HepG2 (cell line): ENCODE measurements at regions not wholly inside any gene's neighbourhood (a gene's known extent, or its start where the extent isn't known, plus 50 kb on each side); places are given as distances from the start of the nearest gene placed in this dataset.

ENCODE experiments used
- ATAC-seq: fragments of 200-7000 bp; cut with Tn5 transposase; 3 replicates; pipeline ENCODE4 v1.9.1; 2020; ENCODE audit warnings: mild to moderate bottlenecking, moderate library complexity
- BruUV-seq: library from RNA; stranded (reverse); fragments of 400-500 nt; replicated peaks from 2 replicates; lab custom pipeline; 2021; lab: Mats Ljungman, UMichigan
- CTCF ChIA-PET: fragments of 300-600 bp; formaldehyde crosslinking; extraction: SDS; loops from one replicate; lab custom pipeline; 2021; ENCODE audit warnings: low total read pairs, inconsistent platforms, low intra/inter-chr PET ratio; lab: Yijun Ruan, JAX
- POLR2A ChIA-PET: fragments of 350-600 bp; sonication (Branson Sonifier 250); formaldehyde crosslinking; loops from one replicate; lab custom pipeline; 2020; ENCODE audit warnings: antibody characterized with exemption, inconsistent platforms; lab: Yijun Ruan, JAX
- DNase-seq: peaks from one replicate; pipeline ENCODE4 v3.0.0-alpha.2; 2015; ENCODE audit warnings: low spot score
- FAIRE-seq: peaks from 3 replicates; lab custom pipeline; 2011; peaks lifted over from hg19 to GRCh38; lab: Jason Lieb, UNC
- H2AFZ ChIP-seq: one replicate; pipeline ENCODE4 v1.6.1; 2011; ENCODE audit warnings: low read length, inconsistent platforms
- H3K27ac ChIP-seq: fragments of 300-600 bp; 3 replicates; pipeline ENCODE4 v1.8.0; 2011; ENCODE audit warnings: mixed run types, mild to moderate bottlenecking, mixed read lengths, low read length, inconsistent platforms; ENCODE audit not compliant: insufficient read depth; ENCODE audit errors: extremely low read length
- H3K27me3 ChIP-seq, 2 experiments: fragments of 200-600 bp in 1 of 2; 2 replicates in 1 of 2; 3 replicates in 1 of 2; pipeline versions ENCODE4 v1.6.0 to v1.8.0; 2011; ENCODE audit warnings: low read length in 2 of 2, mild to moderate bottlenecking in 2 of 2, moderate library complexity in 2 of 2, inconsistent platforms in 1 of 2; ENCODE audit not compliant: insufficient read depth in 2 of 2, control insufficient read depth in 1 of 2
- H3K36me3 ChIP-seq, 2 experiments: fragments of 200-600 bp in 1 of 2; replicated peaks in 1 of 2; 2 replicates in 1 of 2; 3 replicates in 1 of 2; pipeline versions ENCODE4 v1.5.1 to v1.8.0; 2011; ENCODE audit warnings: low read length in 2 of 2, inconsistent platforms in 1 of 2; ENCODE audit not compliant: insufficient read depth in 2 of 2, control insufficient read depth in 1 of 2
- H3K4me1 ChIP-seq: 2 replicates; pipeline ENCODE4 v1.5.1; 2012; ENCODE audit warnings: low read length, inconsistent platforms; ENCODE audit not compliant: insufficient read depth
- H3K4me2 ChIP-seq: 2 replicates; pipeline ENCODE4 v1.6.0; 2011; ENCODE audit warnings: low read depth, low read length, inconsistent platforms
- H3K4me3 ChIP-seq, 3 experiments: fragments of 200-600 bp in 1 of 3; sonication (generic), shearing (Covaris generic) in 1 of 3; replicated peaks in 1 of 3; 2 replicates each; pipeline ENCODE4 v1.5.1; 2011 to 2016; ENCODE audit warnings: low read length in 3 of 3, inconsistent platforms in 2 of 3, low read depth in 2 of 3, mild to moderate bottlenecking in 2 of 3, control low read depth in 1 of 3, mixed read lengths in 1 of 3; ENCODE audit not compliant: insufficient read depth in 1 of 3
- H3K79me2 ChIP-seq: one replicate; pipeline ENCODE4 v1.6.1; 2011; ENCODE audit warnings: low read length, inconsistent platforms; ENCODE audit not compliant: insufficient read depth
- H3K9ac ChIP-seq: 2 replicates; pipeline ENCODE4 v1.6.0; 2011; ENCODE audit warnings: mild to moderate bottlenecking, low read depth, low read length, inconsistent platforms; ENCODE audit not compliant: insufficient read depth
- H3K9me3 ChIP-seq: 2 replicates; pipeline ENCODE4 v1.5.1; 2012; ENCODE audit warnings: mild to moderate bottlenecking, low read length
- H4K20me1 ChIP-seq: 2 replicates; pipeline ENCODE4 v1.6.0; 2011; ENCODE audit warnings: inconsistent platforms, mild to moderate bottlenecking, low read length, moderate library complexity; ENCODE audit not compliant: insufficient read depth
- ATF7 ChIP-seq, 2 experiments: fragments of 450-650 bp in 1 of 2; sonication (generic) in 1 of 2; formaldehyde crosslinking in 1 of 2; IDR thresholded peaks; 2 replicates each; pipeline versions ENCODE4 v1.4.0 to v1.6.1; 2016 to 2020; ENCODE audit warnings: antibody characterized with exemption in 1 of 2, mild to moderate bottlenecking in 1 of 2, missing genetic modification reagents in 1 of 2
- CREB1 ChIP-seq, 2 experiments: fragments of 450-650 bp in 1 of 2; IDR thresholded peaks; 2 replicates each; pipeline ENCODE4 v1.6.1; 2016 to 2017; ENCODE audit warnings: control low read depth in 1 of 2, mild to moderate bottlenecking in 1 of 2, missing compliant biosample characterization in 1 of 2, missing genetic modification characterization in 1 of 2
- FIP1L1 ChIP-seq: fragments of 200-400 bp; formaldehyde crosslinking; IDR thresholded peaks from 2 replicates; pipeline ENCODE4 v1.6.1; 2018; ENCODE audit warnings: low read depth, mild to moderate bottlenecking, low read length, moderate library complexity, borderline replicate concordance; ENCODE audit not compliant: insufficient read depth
- MLLT10 ChIP-seq: sonication (generic); formaldehyde crosslinking; IDR thresholded peaks from 2 replicates; pipeline ENCODE4 v1.4.0; 2020; ENCODE audit warnings: missing genetic modification reagents
- ZSCAN31 ChIP-seq: sonication (generic); formaldehyde crosslinking; IDR thresholded peaks from 2 replicates; pipeline ENCODE4 v1.5.0; 2020; ENCODE audit warnings: low read depth, mild to moderate bottlenecking, missing genetic modification reagents
- WGBS: methylation state at CpG from one replicate; pipeline ENCODE4 v1.1.6; 2017; ENCODE audit warnings: low lambda C conversion rate; 5-methylcytosine and 5-hydroxymethylcytosine counted together
- in situ Hi-C: cut with HindIII; loops from 2 replicates; pipeline ENCODE4 v1.10.0; 2017; ENCODE audit warnings: low pct_unique_long_range_greater_than_20kb; ENCODE audit not compliant: extremely low pct_ligation_motif_present
- intact Hi-C: fragments of 100-400 bp; cut with micrococcal nuclease; formaldehyde crosslinking; loops from one replicate; pipeline ENCODE4 v1.10.0; 2022; ENCODE audit not compliant: unreplicated experiment
- TF ChIP-seq, protein P1 (sequence below): sonication (generic); formaldehyde crosslinking; IDR thresholded peaks from 2 replicates; pipeline ENCODE4 v1.5.1; 2020; ENCODE audit warnings: missing genetic modification reagents, mild to moderate bottlenecking, borderline replicate concordance

DNA sequence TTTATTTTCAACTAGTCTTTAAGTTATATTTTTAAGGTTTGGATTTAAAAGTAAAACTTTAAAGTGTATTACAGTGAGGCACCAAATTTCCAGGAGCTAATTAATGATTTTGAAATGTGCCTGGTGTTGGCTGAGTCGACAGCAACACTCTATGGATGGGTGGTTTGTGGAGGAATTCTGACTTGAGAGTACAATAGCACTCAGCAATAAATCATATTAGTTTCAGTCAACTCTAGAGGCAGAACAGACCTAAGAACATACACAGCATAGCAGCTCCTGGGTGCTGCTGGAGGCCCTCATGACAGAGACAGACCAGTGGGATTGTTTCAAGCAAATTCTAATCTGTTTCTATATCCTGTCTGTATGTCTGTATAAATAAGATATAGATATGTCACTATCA, 673.4 kb downstream of the TRIML1 start (continued):
- TF ChIP-seq, protein P1, sequence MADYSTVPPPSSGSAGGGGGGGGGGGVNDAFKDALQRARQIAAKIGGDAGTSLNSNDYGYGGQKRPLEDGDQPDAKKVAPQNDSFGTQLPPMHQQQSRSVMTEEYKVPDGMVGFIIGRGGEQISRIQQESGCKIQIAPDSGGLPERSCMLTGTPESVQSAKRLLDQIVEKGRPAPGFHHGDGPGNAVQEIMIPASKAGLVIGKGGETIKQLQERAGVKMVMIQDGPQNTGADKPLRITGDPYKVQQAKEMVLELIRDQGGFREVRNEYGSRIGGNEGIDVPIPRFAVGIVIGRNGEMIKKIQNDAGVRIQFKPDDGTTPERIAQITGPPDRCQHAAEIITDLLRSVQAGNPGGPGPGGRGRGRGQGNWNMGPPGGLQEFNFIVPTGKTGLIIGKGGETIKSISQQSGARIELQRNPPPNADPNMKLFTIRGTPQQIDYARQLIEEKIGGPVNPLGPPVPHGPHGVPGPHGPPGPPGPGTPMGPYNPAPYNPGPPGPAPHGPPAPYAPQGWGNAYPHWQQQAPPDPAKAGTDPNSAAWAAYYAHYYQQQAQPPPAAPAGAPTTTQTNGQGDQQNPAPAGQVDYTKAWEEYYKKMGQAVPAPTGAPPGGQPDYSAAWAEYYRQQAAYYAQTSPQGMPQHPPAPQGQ = no peak
- TF ChIP-seq ZSCAN31 (no peak), FIP1L1 (no peak)

- H3K36me3 ChIP-seq = no peaks in the 10 kb centered on the region
- no peak for DNase-seq
- ATAC-seq = no peak
- 54% methylated on average over 6 of the region's 6 CpGs for whole genome bisulfite sequencing
- H3K4me3 ChIP-seq = no peak overlapping the region
- H3K79me2 ChIP-seq = no peaks in the 10 kb centered on the region
- CTCF ChIA-PET = no interaction called here
- no peaks in the 10 kb centered on the region for H4K20me1 ChIP-seq
- H3K9me3 ChIP-seq = peaks cover 14% of the 10 kb centered on the region
- no peak overlapping the region for H3K4me2 ChIP-seq
- no peak for TF ChIP-seq MLLT10 (CRISPR knock-in tag)
- TF ChIP-seq ATF7 (IDR thresholded peaks at IDR 0.05) = peak; percentile 76
- TF ChIP-seq ATF7 (CRISPR knock-in tag; IDR thresholded peaks at IDR 0.05) = no peak
- peak; percentile 77 for TF ChIP-seq CREB1 (IDR thresholded peaks at IDR 0.05)
- TF ChIP-seq CREB1 (CRISPR knock-in tag; IDR thresholded peaks at IDR 0.05) = no peak
- no peak overlapping the region for H3K27ac ChIP-seq
- FAIRE-seq = no peak
- H3K27me3 ChIP-seq = no peaks in the 10 kb centered on the region
- H2AFZ ChIP-seq = no peak overlapping the region
- intact Hi-C loops = no loop called here
- in situ Hi-C loops = no loop called here
- H3K4me1 ChIP-seq = no peaks in the 10 kb centered on the region
- no peak overlapping the region for H3K9ac ChIP-seq
- POLR2A ChIA-PET = no interaction called here
- BruUV-seq = no TSS peak
These were observed 679.1 kb downstream of the TRIML1 start for GRCh38 chr4:188818300-188818699.
